Stimulated activated CD4-positive, alpha-beta T cell treated with anti-CD3 and anti-CD28 coated beads, Interleukin-15, amount 100 ng/mL, for 48 hours (primary cell): ENCODE measurements at regions not wholly inside any gene's neighbourhood (a gene's known extent, or its start where the extent isn't known, plus 50 kb on each side); places are given as distances from the start of the nearest gene placed in this dataset.
"Not testable (repeated sequence)": the region's sequence is repeated elsewhere in the genome, so short reads cannot be mapped to it uniquely, and the experiment has no call there.

Experiments used
- DNase-seq, 2 donors: peaks; one replicate each; pipeline ENCODE4 v3.0.0-alpha.2; 2020; ENCODE audit warnings: low read depth in 2 of 2

- DNase-seq: no peak
Measured at GRCh38 chr16:87095271-87095670, 221.9 kb downstream of the C16orf95 start.

GRCh38 chr16:87096746-87097333, 220.4 kb downstream of the C16orf95 start:
- DNase-seq: no peak

- DNase-seq: no peak
Measured at GRCh38 chr16:87098361-87098760, 218.8 kb downstream of the C16orf95 start.

- no peak for DNase-seq
Measured at GRCh38 chr16:87098976-87099720, 218.0 kb downstream of the C16orf95 start.

- DNase-seq: no peak
Measured at GRCh38 chr16:87100306-87101058, 216.7 kb downstream of the C16orf95 start.

- no peak for DNase-seq
Measured at GRCh38 chr16:87101903-87102302, 215.3 kb downstream of the C16orf95 start.

GRCh38 chr16:87107201-87107600, 210.0 kb downstream of the C16orf95 start:
- DNase-seq: no peak

- DNase-seq: no peak
Measured at GRCh38 chr16:87108278-87108677, 208.9 kb downstream of the C16orf95 start.

- DNase-seq: no peak
Measured at GRCh38 chr16:87108941-87109340, 208.3 kb downstream of the C16orf95 start.

- no peak for DNase-seq
Measured at GRCh38 chr16:87114832-87115231, 202.4 kb downstream of the C16orf95 start.

GRCh38 chr16:87115646-87116045, 201.5 kb downstream of the C16orf95 start:
- DNase-seq: no peak

GRCh38 chr16:87117936-87118335, 199.3 kb downstream of the C16orf95 start:
- no peak for DNase-seq

GRCh38 chr16:87119168-87119567, 198.0 kb downstream of the C16orf95 start:
- DNase-seq: no peak

GRCh38 chr16:87119748-87120147, 197.4 kb downstream of the C16orf95 start:
- no peak for DNase-seq

- no peak for DNase-seq
Measured at GRCh38 chr16:87121816-87122215, 195.4 kb downstream of the C16orf95 start.

- DNase-seq: no peak
Measured at GRCh38 chr16:87123356-87124001, 193.7 kb downstream of the C16orf95 start.

GRCh38 chr16:87124405-87124804, 192.8 kb downstream of the C16orf95 start:
- DNase-seq: not testable (repeated sequence)

- DNase-seq: no peak
Measured at GRCh38 chr16:87125206-87126155, 191.7 kb downstream of the C16orf95 start.

GRCh38 chr16:87126403-87127025, 190.7 kb downstream of the C16orf95 start:
- no peak for DNase-seq

- DNase-seq: no peak
Measured at GRCh38 chr16:87127061-87127765, 190.0 kb downstream of the C16orf95 start.
